Suprapubic skin (tissue), 4 donors: ENCODE measurements at regions not wholly inside any gene's neighbourhood (a gene's known extent, or its start where the extent isn't known, plus 50 kb on each side); places are given as distances from the start of the nearest gene placed in this dataset.

Source experiments
- CTCF ChIP-seq, 2 donors: fragments of 200-600 bp in 1 of 2; fragments of 450-650 bp in 1 of 2; sonication (generic) in 1 of 2; IDR thresholded peaks; one replicate each; pipeline ENCODE4 v1.5.1; 2016 to 2019; ENCODE audit warnings: antibody characterized with exemption in 2 of 2, mild to moderate bottlenecking in 1 of 2, moderate library complexity in 1 of 2
- EP300 ChIP-seq: sonication (generic); formaldehyde crosslinking; IDR thresholded peaks from one replicate; pipeline ENCODE4 v1.6.1; 2017; ENCODE audit warnings: antibody characterized with exemption
- POLR2A ChIP-seq, 2 donors: fragments of 450-650 bp; IDR thresholded peaks; one replicate each; pipeline ENCODE4 v1.6.1; 2017; ENCODE audit warnings: antibody characterized with exemption in 2 of 2, mild to moderate bottlenecking in 2 of 2, moderate library complexity in 2 of 2
- POLR2AphosphoS5 ChIP-seq, 3 donors: sonication (generic); formaldehyde crosslinking; IDR thresholded peaks; one replicate each; pipeline ENCODE4 v1.6.1; 2017; ENCODE audit warnings: antibody characterized with exemption in 3 of 3

GRCh38 chr15:35958975-35959374 is 413.0 kb upstream of the DPH6 start:
- TF ChIP-seq CTCF (IDR thresholded peaks at IDR 0.05): no peak
- TF ChIP-seq POLR2A (IDR thresholded peaks at IDR 0.05): no peak
- no peak for TF ChIP-seq POLR2AphosphoS5 (IDR thresholded peaks at IDR 0.05)
- no peak for TF ChIP-seq EP300
